ENCODE measurements at regions not wholly inside any gene's neighbourhood (a gene's known extent, or its start where the extent isn't known, plus 50 kb on each side); places are given as distances from the start of the nearest gene placed in this dataset.

DNA sequence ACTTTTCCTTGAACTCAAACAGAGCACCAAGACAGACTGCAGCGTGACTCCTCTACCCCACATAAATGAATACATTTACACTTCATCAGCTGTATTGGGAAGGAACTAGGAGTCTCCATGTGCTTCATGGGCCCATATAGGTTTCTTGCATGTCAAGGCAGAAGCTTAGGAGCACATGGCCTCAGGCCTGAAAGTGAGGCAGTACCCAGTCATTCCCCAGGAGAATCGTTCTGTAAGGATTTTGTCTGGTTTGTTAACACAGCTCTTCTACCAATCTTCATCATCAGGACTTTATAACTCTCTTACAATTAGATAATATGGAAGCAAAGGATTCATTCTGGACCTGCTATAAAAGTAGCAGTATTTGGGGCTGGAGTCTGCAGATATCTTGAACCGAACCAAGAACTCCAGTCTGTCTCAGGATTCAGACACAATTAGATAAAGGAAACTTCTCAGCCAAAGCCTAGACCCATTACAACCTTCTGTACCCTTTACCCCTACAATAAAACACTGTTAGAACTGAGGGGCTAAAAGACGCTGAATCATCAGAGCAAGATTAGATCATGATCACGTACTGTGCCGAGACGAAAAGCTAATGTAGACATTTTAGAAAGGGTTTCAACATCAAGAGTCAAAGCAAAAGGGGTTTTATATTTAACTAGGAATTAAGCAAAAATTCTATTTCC is 385.5 kb upstream of the SLC30A5 start (continued):
- TF ChIP-seq, protein P1, sequence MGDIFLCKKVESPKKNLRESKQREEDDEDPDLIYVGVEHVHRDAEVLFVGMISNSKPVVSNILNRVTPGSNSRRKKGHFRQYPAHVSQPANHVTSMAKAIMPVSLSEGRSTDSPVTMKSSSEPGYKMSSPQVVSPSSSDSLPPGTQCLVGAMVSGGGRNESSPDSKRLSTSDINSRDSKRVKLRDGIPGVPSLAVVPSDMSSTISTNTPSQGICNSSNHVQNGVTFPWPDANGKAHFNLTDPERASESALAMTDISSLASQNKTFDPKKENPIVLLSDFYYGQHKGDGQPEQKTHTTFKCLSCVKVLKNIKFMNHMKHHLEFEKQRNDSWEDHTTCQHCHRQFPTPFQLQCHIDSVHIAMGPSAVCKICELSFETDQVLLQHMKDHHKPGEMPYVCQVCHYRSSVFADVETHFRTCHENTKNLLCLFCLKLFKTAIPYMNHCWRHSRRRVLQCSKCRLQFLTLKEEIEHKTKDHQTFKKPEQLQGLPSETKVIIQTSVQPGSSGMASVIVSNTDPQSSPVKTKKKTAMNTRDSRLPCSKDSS (IDR thresholded peaks at IDR 0.05; ENCODE audit: low read depth, partially characterized antibody): no peak
- TF ChIP-seq, protein P2, sequence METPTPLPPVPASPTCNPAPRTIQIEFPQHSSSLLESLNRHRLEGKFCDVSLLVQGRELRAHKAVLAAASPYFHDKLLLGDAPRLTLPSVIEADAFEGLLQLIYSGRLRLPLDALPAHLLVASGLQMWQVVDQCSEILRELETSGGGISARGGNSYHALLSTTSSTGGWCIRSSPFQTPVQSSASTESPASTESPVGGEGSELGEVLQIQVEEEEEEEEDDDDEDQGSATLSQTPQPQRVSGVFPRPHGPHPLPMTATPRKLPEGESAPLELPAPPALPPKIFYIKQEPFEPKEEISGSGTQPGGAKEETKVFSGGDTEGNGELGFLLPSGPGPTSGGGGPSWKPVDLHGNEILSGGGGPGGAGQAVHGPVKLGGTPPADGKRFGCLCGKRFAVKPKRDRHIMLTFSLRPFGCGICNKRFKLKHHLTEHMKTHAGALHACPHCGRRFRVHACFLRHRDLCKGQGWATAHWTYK (CRISPR knock-in tag; IDR thresholded peaks at IDR 0.05): no peak
- peak; percentile 22; the same call in 1 of the 2 replicates for TF ChIP-seq MYC (IDR thresholded peaks at IDR 0.05; ENCODE audit: low read depth, low read length)
- TF ChIP-seq MYC (CRISPR knock-in tag; IDR thresholded peaks at IDR 0.05; ENCODE audit: borderline replicate concordance, low read depth): no peak
- peak; percentile 28; the same call in 1 of the 2 replicates for TF ChIP-seq L3MBTL2 (IDR thresholded peaks at IDR 0.05)
- TF ChIP-seq, protein P3, sequence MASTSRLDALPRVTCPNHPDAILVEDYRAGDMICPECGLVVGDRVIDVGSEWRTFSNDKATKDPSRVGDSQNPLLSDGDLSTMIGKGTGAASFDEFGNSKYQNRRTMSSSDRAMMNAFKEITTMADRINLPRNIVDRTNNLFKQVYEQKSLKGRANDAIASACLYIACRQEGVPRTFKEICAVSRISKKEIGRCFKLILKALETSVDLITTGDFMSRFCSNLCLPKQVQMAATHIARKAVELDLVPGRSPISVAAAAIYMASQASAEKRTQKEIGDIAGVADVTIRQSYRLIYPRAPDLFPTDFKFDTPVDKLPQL (IDR thresholded peaks at IDR 0.05; ENCODE audit: extremely low read depth, insufficient read length): no peak
- TF ChIP-seq CAMTA2 (CRISPR knock-in tag; conservative IDR thresholded peaks at IDR 0.05): no peak
- TF ChIP-seq HSF4 (CRISPR knock-in tag; IDR thresholded peaks at IDR 0.05; ENCODE audit: borderline replicate concordance): no peak
- no peak for TF ChIP-seq TAL1 (IDR thresholded peaks at IDR 0.05)
- TF ChIP-seq ZNF316 (IDR thresholded peaks at IDR 0.05): peak; percentile 81
- TF ChIP-seq POLR2B (IDR thresholded peaks at IDR 0.05; ENCODE audit: low read depth, partially characterized antibody): no peak
- TF ChIP-seq, protein P4, sequence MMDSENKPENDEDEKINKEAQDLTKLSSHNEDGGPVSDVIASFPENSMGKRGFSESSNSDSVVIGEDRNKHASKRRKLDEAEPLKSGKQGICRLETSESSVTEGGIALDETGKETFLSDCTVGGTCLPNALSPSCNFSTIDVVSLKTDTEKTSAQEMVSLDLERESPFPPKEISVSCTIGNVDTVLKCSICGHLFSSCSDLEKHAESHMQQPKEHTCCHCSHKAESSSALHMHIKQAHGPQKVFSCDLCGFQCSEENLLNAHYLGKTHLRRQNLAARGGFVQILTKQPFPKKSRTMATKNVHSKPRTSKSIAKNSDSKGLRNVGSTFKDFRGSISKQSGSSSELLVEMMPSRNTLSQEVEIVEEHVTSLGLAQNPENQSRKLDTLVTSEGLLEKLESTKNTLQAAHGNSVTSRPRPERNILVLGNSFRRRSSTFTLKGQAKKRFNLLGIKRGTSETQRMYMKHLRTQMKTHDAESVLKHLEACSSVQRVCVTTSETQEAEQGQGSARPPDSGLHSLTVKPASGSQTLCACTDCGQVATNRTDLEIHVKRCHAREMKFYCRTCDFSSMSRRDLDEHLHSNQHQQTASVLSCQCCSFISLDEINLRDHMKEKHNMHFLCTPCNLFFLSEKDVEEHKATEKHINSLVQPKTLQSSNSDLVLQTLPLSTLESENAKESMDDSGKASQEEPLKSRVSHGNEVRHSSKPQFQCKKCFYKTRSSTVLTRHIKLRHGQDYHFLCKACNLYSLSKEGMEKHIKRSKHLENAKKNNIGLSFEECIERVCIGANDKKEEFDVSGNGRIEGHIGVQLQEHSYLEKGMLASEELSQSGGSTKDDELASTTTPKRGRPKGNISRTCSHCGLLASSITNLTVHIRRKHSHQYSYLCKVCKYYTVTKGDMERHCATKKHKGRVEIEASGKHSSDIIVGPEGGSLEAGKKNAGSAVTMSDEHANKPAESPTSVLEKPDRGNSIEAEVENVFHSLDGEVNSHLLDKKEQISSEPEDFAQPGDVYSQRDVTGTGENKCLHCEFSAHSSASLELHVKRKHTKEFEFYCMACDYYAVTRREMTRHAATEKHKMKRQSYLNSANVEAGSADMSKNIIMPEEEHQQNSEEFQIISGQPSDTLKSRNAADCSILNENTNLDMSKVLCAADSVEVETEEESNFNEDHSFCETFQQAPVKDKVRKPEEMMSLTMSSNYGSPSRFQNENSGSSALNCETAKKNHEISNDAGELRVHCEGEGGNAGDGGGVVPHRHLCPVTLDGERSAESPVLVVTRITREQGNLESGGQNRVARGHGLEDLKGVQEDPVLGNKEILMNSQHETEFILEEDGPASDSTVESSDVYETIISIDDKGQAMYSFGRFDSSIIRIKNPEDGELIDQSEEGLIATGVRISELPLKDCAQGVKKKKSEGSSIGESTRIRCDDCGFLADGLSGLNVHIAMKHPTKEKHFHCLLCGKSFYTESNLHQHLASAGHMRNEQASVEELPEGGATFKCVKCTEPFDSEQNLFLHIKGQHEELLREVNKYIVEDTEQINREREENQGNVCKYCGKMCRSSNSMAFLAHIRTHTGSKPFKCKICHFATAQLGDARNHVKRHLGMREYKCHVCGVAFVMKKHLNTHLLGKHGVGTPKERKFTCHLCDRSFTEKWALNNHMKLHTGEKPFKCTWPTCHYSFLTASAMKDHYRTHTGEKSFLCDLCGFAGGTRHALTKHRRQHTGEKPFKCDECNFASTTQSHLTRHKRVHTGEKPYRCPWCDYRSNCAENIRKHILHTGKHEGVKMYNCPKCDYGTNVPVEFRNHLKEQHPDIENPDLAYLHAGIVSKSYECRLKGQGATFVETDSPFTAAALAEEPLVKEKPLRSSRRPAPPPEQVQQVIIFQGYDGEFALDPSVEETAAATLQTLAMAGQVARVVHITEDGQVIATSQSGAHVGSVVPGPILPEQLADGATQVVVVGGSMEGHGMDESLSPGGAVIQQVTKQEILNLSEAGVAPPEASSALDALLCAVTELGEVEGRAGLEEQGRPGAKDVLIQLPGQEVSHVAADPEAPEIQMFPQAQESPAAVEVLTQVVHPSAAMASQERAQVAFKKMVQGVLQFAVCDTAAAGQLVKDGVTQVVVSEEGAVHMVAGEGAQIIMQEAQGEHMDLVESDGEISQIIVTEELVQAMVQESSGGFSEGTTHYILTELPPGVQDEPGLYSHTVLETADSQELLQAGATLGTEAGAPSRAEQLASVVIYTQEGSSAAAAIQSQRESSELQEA (IDR thresholded peaks at IDR 0.05; ENCODE audit: low read depth): no peak
- TF ChIP-seq ETS2 (tag; IDR thresholded peaks at IDR 0.05; ENCODE audit: borderline replicate concordance, poor library complexity, severe bottlenecking): no peak
- no peak for TF ChIP-seq TCF7 (IDR thresholded peaks at IDR 0.05; ENCODE audit: borderline replicate concordance)
- TF ChIP-seq TBL1XR1 (IDR thresholded peaks at IDR 0.05; ENCODE audit: low read length in 2 of 2): no peak
- TF ChIP-seq CREB1 (IDR thresholded peaks at IDR 0.05): no peak
- TF ChIP-seq CREB1 (CRISPR knock-in tag; IDR thresholded peaks at IDR 0.05): no peak
- no peak for TF ChIP-seq PTRF (tag; IDR thresholded peaks at IDR 0.05)

Data from K562 (cell line).